HFF-Myc (cell line): ENCODE measurements at regions not wholly inside any gene's neighbourhood (a gene's known extent, or its start where the extent isn't known, plus 50 kb on each side); places are given as distances from the start of the nearest gene placed in this dataset.

Experiments used
- DNase-seq: peaks from one replicate; pipeline ENCODE4 v3.0.0-alpha.2; 2011; ENCODE audit warnings: low read depth; ENCODE audit errors: extremely low read depth
- H3K4me3 ChIP-seq: replicated peaks from 2 replicates; pipeline ENCODE4 v1.5.1; 2011; ENCODE audit warnings: low read depth, mild to moderate bottlenecking, control low read depth, low read length
- TF ChIP-seq, protein P1 (sequence below): IDR thresholded peaks from 2 replicates; pipeline ENCODE4 v1.5.1; 2012; ENCODE audit warnings: mild to moderate bottlenecking, low read depth, low read length, control low read depth; ENCODE audit errors: missing control alignments

DNA sequence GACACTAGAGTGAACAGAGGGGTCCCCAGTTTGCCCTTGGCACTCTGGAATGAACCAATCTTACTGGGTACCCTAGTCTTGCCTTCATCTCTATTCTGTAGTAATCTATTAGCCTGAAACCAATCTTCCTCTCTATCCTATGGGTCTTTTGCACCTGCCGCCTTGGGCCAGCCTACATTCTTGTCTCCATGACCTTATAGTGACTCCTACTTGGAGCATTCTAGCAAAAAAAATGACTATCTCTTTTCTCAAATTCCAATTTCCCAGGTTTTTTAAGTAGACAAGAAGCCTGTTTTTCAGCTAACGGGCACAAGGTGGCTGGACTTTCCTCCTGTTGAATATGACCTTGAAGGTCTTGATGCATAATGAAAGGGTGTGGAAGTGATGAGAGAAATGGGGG lies 568.7 kb downstream of the TRAM1L1 start:
- TF ChIP-seq, protein P1, sequence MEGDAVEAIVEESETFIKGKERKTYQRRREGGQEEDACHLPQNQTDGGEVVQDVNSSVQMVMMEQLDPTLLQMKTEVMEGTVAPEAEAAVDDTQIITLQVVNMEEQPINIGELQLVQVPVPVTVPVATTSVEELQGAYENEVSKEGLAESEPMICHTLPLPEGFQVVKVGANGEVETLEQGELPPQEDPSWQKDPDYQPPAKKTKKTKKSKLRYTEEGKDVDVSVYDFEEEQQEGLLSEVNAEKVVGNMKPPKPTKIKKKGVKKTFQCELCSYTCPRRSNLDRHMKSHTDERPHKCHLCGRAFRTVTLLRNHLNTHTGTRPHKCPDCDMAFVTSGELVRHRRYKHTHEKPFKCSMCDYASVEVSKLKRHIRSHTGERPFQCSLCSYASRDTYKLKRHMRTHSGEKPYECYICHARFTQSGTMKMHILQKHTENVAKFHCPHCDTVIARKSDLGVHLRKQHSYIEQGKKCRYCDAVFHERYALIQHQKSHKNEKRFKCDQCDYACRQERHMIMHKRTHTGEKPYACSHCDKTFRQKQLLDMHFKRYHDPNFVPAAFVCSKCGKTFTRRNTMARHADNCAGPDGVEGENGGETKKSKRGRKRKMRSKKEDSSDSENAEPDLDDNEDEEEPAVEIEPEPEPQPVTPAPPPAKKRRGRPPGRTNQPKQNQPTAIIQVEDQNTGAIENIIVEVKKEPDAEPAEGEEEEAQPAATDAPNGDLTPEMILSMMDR = no peak
- DNase-seq = no peak
- no peak overlapping the region for H3K4me3 ChIP-seq

DNA sequence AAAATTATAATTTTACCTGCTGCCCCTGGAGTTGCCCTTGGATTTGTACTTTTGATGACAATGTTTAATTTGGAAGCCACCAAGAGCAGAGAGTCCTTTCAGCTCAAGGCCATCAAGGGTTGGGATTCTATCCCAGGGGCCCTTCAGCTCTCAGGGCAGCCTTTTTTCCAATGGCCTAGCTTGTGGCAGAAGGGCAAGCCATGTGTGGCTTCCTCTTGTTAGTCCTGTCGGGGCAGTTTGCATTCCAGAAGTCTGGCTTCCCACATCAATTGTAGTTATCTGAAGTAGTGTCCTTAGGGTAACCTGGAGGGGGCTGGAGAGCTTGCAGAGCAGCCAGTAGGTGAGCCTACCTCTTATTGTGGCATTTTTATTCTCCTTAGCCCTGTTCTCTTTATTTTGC lies 569.4 kb downstream of the TRAM1L1 start:
- no peak overlapping the region for H3K4me3 ChIP-seq
- no peak for DNase-seq
- TF ChIP-seq, protein P1 = no peak

DNA sequence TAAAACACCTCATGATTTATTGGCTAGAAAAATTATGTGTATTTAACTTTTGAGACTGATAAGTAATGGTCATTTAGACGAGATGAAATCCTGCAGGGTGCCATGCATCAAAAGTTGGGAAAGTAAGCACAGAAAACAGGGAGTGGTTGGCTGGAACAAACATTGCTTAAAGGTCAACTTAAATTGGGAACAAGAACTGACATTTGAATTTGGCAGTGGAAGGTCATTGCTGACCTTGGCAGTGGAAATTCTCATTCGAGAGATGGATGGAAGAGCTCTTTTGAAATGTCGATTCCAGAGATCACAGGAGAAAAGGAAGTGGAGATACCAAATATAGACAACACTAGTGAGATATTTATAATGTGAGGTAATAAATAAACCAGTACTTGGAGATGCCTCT lies 572.8 kb downstream of the TRAM1L1 start:
- H3K4me3 ChIP-seq = no peak overlapping the region
- TF ChIP-seq, protein P1 = no peak
- DNase-seq = no peak

DNA sequence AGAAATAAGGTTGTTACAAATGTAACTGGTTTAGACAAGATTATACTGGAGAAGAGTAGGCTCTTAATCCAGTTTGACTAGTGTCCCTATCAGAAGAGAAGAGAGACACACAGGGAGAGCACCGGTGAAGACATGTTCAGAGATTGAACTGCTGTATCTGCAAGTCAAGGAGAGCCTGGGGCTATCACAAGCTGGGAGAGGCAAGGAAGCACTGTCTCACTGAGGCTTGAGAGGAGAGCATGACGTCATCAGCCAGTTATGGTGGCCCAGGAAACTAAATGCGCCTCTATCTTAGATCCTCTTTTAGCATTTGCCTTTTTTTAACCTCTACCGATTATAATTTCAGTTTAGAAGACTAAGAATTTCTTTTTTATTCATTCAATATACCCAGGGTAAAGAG lies 583.4 kb downstream of the TRAM1L1 start:
- DNase-seq = no peak
- TF ChIP-seq, protein P1 = no peak
- H3K4me3 ChIP-seq = no peak overlapping the region

DNA sequence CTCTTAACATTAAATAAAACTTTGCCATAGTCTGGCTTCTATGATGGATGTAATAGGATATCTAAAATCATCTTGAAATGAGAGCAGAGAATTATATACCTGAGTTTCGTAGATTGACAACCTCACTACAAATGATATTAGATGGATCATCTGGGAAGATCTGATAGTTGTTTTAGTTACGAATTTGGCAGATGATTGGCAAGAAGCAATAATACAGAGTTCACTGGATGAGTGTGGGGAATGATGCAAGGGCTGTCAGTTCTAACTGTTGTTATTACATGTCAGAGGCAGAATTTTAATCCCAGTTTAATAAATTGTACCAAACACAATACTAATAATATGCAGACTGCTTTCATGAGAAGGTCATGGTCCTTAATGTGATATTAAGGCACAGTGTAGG lies 585.2 kb downstream of the TRAM1L1 start:
- H3K4me3 ChIP-seq = no peak overlapping the region
- no peak for DNase-seq
- TF ChIP-seq, protein P1 = no peak

DNA sequence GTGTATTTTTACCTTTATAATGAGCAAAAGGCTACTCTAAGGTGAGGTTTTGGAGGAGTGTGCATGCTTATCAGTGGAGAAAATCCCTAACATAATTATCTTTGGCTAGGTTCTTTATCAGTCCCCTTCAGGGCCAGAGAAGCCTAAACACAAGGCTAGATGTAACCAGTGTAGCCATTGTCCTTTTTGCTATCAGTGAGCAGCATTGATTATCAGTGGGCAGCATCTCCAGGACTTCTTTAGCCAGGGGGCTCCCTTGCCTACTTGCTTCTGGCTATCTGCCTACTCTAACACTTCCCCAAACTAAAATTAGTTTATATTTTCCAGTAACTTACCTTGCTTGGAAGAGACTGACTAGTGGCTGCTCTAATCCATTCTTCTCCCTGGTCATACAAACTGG lies 595.6 kb downstream of the TRAM1L1 start:
- TF ChIP-seq, protein P1 = no peak
- no peak overlapping the region for H3K4me3 ChIP-seq
- no peak for DNase-seq

DNA sequence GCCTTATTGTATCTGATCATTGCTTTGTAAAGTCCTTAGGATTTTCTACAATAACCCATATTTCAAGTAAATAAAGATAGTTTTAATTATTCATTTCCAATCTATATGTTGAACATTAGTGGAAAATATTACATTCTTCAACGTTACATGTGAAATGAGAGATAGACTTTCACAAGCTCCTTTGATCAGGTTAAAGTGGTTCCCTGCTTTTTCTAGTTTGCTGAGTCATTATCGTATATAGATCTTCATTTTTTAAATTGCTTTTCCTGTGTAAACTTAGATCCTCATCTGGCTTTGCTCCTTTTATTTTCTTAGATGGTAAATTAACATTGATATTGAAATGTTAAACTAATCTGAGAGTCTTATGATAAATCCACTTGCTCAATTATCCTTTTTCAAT lies 599.0 kb downstream of the TRAM1L1 start:
- TF ChIP-seq, protein P1 = no peak
- no peak overlapping the region for H3K4me3 ChIP-seq
- no peak for DNase-seq
